Immature natural killer cell (primary cell): ENCODE measurements at regions not wholly inside any gene's neighbourhood (a gene's known extent, or its start where the extent isn't known, plus 50 kb on each side); places are given as distances from the start of the nearest gene placed in this dataset.

Experiments used
- DNase-seq, 3 donors: peaks; one replicate each; pipeline ENCODE4 v3.0.0; 2022; ENCODE audit warnings: mixed read lengths in 1 of 3
- H3K27ac Mint-ChIP-seq, 6 donors: one replicate each; pipeline ENCODE4 v1.8.0; 2020; ENCODE audit warnings: mixed read lengths in 6 of 6, mild to moderate bottlenecking in 5 of 6, inconsistent platforms in 4 of 6, moderate library complexity in 3 of 6
- H3K27me3 Mint-ChIP-seq, 3 donors: one replicate each; pipeline ENCODE4 v1.8.0; 2020 to 2021; ENCODE audit warnings: low read depth in 3 of 3, mild to moderate bottlenecking in 3 of 3, mixed read lengths in 3 of 3, moderate library complexity in 3 of 3, inconsistent platforms in 1 of 3
- H3K36me3 Mint-ChIP-seq, 3 donors: one replicate each; pipeline ENCODE4 v1.8.0; 2020; ENCODE audit warnings: mixed read lengths in 3 of 3, inconsistent platforms in 2 of 3, mild to moderate bottlenecking in 2 of 3
- H3K4me1 Mint-ChIP-seq, 2 donors: one replicate each; pipeline ENCODE4 v1.8.0; 2020; ENCODE audit warnings: inconsistent platforms in 2 of 2, mild to moderate bottlenecking in 2 of 2, mixed read lengths in 2 of 2, moderate library complexity in 1 of 2
- H3K4me3 Mint-ChIP-seq, 5 donors: one replicate each; pipeline ENCODE4 v1.8.0; 2020; ENCODE audit warnings: mild to moderate bottlenecking in 5 of 5, mixed read lengths in 5 of 5, inconsistent platforms in 3 of 5, moderate library complexity in 3 of 5
- H3K9me3 Mint-ChIP-seq, 6 donors: one replicate each; pipeline ENCODE4 v1.8.0; 2020; ENCODE audit warnings: mild to moderate bottlenecking in 6 of 6, mixed read lengths in 6 of 6, inconsistent platforms in 4 of 6, moderate library complexity in 3 of 6

GRCh38 chr1:110816945-110817344 is 56.0 kb upstream of the CD53 start:
- Mint-ChIP-seq H3K27ac (no peak overlapping the region), H3K4me3 (no peak overlapping the region), H3K4me1 (no peaks in the 10 kb centered on the region), H3K36me3 (no peaks in the 10 kb centered on the region), H3K27me3 (peaks cover under 1 to 5% (median 2%) of the 10 kb centered on the region in 3 donors), H3K9me3 (peaks cover 0 to 1% (median 0%) of the 10 kb centered on the region in 6 donors)
- no peak for DNase-seq

DNA sequence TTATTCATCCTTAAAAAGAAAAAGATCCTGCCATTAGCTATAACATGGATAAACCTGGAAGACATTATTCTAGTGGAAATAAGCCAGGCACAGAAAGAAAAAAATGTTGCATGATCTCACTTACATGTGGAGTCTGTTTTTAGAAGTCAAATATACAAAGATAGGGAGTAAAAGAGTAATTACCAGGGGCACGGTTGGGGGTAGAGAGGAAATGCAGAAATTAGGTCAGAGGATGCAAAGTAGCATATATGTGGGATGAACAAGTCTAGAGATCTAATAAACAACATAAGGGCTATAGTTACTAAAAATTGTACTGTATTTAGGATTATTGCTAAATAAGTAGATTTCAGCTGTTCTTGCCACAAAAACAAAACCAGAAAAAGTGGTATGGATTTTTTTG is 61.4 kb upstream of the CD53 start:
- no peak for DNase-seq
- Mint-ChIP-seq H3K4me1 (no peaks in the 10 kb centered on the region), H3K9me3 (peaks cover 0 to 6% (median 0%) of the 10 kb centered on the region in 6 donors), H3K27ac (no peak overlapping the region), H3K27me3 (peaks cover 2 to 7% (median 7%) of the 10 kb centered on the region in 3 donors), H3K4me3 (no peak overlapping the region), H3K36me3 (no peaks in the 10 kb centered on the region)

DNA sequence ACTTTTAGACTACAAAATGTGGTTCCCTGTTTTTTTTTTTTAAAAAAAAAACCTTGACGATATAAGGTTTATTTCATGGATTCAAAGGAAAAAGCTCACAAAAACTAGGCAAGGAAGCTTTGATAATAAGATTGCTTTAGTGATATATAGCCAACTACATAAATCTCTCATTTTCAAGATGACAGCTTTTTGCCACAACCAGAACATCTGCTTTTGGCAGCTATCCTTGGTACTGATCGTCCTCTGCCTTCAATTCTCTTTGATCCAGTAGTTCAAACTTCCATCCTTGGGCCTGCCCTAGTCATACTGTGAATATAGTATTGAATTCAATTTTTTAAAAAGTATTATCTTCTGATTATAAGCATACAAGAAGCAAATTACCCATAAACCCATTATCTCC is 72.9 kb upstream of the CD53 start:
- peaks cover 0 to 6% (median 4%) of the 10 kb centered on the region in 6 donors for H3K9me3 Mint-ChIP-seq
- no peak overlapping the region for H3K4me3 Mint-ChIP-seq
- no peak for DNase-seq
- peaks cover 3 to 12% (median 4%) of the 10 kb centered on the region in 3 donors for H3K36me3 Mint-ChIP-seq
- H3K27ac Mint-ChIP-seq, result no peak overlapping the region
- no peaks in the 10 kb centered on the region for H3K4me1 Mint-ChIP-seq
- peaks cover 2 to 8% (median 6%) of the 10 kb centered on the region in 3 donors for H3K27me3 Mint-ChIP-seq

DNA sequence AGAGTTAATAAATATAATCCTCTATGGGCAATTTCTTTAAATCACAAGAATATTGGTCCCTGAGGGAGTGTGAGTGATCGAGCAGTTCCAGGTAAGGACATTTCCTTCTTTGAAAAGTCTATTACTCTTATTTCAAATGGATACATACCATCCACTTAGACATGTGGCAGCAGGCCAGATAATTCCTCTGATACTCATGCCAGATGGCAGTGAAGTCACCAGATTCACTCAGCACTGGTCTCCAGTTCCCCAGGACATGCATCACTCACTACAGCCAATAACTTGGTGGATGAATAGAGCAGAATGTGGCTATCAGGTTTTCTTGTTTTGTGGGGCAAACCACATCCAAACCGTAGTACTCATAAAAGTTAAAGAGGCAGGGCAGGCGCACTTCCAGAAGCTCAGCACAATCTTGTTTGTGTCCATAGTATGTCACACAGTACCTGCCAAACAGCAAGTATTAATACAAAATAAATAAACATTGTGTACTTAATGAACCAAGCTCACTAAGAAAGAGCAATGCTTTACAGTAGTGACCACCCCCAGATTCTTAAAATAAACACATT is 74.2 kb upstream of the CD53 start:
- Mint-ChIP-seq H3K9me3 (peaks cover 0 to 6% (median 4%) of the 10 kb centered on the region in 6 donors), H3K4me3 (no peak overlapping the region), H3K36me3 (peaks cover 3 to 12% (median 4%) of the 10 kb centered on the region in 3 donors), H3K27ac (no peak overlapping the region), H3K4me1 (no peaks in the 10 kb centered on the region), H3K27me3 (peaks cover 2 to 10% (median 3%) of the 10 kb centered on the region in 3 donors)
- DNase-seq, result no peak

- H3K4me3 Mint-ChIP-seq, result no peak overlapping the region
- H3K27ac Mint-ChIP-seq, result no peak overlapping the region
- H3K4me1 Mint-ChIP-seq, result peaks cover 24 to 41% of the 10 kb centered on the region in 2 donors
- peaks cover 0 to 6% (median 5%) of the 10 kb centered on the region in 3 donors for H3K36me3 Mint-ChIP-seq
- H3K9me3 Mint-ChIP-seq, result peaks cover 2 to 15% (median 5%) of the 10 kb centered on the region in 6 donors
- H3K27me3 Mint-ChIP-seq, result peaks cover 0 to 10% (median 7%) of the 10 kb centered on the region in 3 donors
- DNase-seq, result no peak
These were observed 84.3 kb upstream of the CD53 start for GRCh38 chr1:110788673-110789072.

GRCh38 chr1:110787328-110788071 is 85.4 kb upstream of the CD53 start:
- H3K27ac Mint-ChIP-seq, result peak overlapping the region in 5 of 6 donors; percentile 5 to 68 (median 59)
- peak; percentile 23 to 41 (median 29) for DNase-seq
- H3K9me3 Mint-ChIP-seq, result peaks cover 2 to 15% (median 5%) of the 10 kb centered on the region in 6 donors
- peaks cover 24 to 41% of the 10 kb centered on the region in 2 donors for H3K4me1 Mint-ChIP-seq
- H3K4me3 Mint-ChIP-seq, result peak overlapping the region; percentile 13 to 76 (median 68)
- H3K27me3 Mint-ChIP-seq, result peaks cover 0 to 10% (median 7%) of the 10 kb centered on the region in 3 donors
- H3K36me3 Mint-ChIP-seq, result peaks cover 0 to 6% (median 5%) of the 10 kb centered on the region in 3 donors

DNA sequence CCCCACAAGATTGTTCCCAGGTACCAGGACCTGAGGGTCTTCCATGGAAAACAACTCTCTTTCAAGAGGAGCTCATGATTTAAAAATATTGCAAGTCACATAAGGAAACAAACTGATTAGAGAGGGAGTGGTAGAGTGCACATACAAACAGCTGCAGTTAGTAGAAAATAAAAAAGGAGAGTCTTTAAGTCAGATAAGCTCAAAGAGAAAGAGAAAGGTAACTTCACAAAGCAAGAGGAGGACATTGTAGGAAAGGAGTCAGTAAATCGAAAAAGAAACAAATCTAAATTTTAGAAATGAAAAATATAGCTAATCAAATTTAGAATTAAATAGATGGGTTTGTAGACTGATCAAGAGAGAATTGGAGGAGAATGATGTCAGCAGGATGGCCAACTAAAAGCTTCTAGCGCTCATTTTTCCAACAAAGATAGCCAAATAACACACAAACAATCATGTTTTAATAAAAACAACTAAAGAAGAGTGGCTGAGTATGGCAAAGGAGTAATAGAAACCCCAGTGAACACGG is 86.1 kb upstream of the CD53 start:
- H3K36me3 Mint-ChIP-seq, result peaks cover 0 to 6% (median 5%) of the 10 kb centered on the region in 3 donors
- no peak for DNase-seq
- peak overlapping the region; percentile 13 to 76 (median 68) for H3K4me3 Mint-ChIP-seq
- peaks cover 0 to 10% (median 7%) of the 10 kb centered on the region in 3 donors for H3K27me3 Mint-ChIP-seq
- peak overlapping the region in 3 of 6 donors; percentile 9 to 68 (median 59) for H3K27ac Mint-ChIP-seq
- H3K4me1 Mint-ChIP-seq, result peaks cover 24 to 41% of the 10 kb centered on the region in 2 donors
- H3K9me3 Mint-ChIP-seq, result peaks cover 2 to 15% (median 5%) of the 10 kb centered on the region in 6 donors

DNA sequence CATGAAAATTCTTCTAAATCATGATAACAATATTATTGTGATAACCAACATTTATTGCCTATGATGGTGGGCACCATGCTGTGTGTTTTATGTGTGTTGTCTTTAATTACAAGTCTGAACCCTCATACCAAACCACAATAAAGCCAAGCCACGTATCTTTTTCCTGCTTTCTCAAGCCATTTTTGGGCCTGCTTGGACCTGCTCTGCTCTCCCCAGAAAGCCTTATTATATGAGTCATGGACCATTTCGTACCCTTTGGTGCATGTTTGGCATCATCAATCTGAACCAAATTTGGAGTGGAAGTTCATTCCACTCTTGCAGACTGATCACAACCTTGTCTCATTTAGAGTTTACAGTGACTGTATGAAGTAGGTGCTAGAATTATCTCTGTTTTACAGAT is 87.3 kb upstream of the CD53 start:
- Mint-ChIP-seq H3K9me3 (peaks cover 2 to 15% (median 5%) of the 10 kb centered on the region in 6 donors), H3K4me3 (no peak overlapping the region), H3K27ac (no peak overlapping the region), H3K36me3 (peaks cover 0 to 6% (median 5%) of the 10 kb centered on the region in 3 donors), H3K4me1 (peaks cover 27 to 44% of the 10 kb centered on the region in 2 donors), H3K27me3 (peaks cover 0 to 10% (median 7%) of the 10 kb centered on the region in 3 donors)
- no peak for DNase-seq

- Mint-ChIP-seq H3K4me3 (no peak overlapping the region), H3K9me3 (peaks cover 2 to 15% (median 5%) of the 10 kb centered on the region in 6 donors), H3K4me1 (peaks cover 28 to 46% of the 10 kb centered on the region in 2 donors)
These were observed 87.9 kb upstream of the CD53 start for GRCh38 chr1:110785055-110785454.

DNA sequence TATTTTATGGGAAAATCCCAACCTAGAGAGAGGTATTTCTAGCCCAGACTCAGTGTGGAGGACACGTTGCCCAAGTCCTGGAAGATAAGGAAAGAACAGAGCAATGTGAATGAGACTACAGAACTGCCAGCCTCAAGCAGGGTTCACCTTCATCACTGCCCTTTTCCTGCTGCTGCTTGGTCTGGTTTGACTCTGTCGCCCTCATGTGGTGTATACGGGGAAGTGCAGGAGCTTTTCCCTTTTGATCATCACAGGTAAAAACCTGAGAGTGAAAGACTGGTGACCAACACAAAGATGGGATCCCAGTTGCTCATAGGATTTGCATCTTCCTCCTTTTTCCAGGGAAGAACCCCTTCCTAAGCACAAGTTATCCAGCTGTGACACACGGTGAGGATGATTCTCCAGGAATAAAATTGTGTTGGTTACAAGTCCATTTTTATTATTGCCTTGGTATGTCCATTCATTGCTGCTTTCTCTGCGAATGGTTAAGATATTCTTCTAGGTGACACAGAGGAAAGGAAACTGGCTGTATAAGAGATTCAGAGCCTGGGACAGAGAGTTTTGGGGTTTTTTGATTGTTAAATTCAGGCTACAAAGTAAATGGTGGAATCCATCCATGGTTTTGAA is 89.5 kb upstream of the CD53 start:
- H3K4me1 Mint-ChIP-seq, result peaks cover 28 to 44% of the 10 kb centered on the region in 2 donors
- peaks cover 0 to 3% (median 0%) of the 10 kb centered on the region in 6 donors for H3K9me3 Mint-ChIP-seq
- H3K4me3 Mint-ChIP-seq, result no peak overlapping the region
- DNase-seq, result peak; percentile 56 to 67 (median 62)
- H3K36me3 Mint-ChIP-seq, result no peaks in the 10 kb centered on the region
- peaks cover 0 to 14% (median 9%) of the 10 kb centered on the region in 3 donors for H3K27me3 Mint-ChIP-seq
- no peak overlapping the region for H3K27ac Mint-ChIP-seq

More at GRCh38 chr1:110785055-110785454, 87.9 kb upstream of the CD53 start:
- Mint-ChIP-seq H3K27ac (no peak overlapping the region), H3K27me3 (peaks cover 0 to 10% (median 7%) of the 10 kb centered on the region in 3 donors), H3K36me3 (peaks cover 0 to 6% (median 5%) of the 10 kb centered on the region in 3 donors)
- no peak for DNase-seq

- Mint-ChIP-seq H3K27ac (no peak overlapping the region), H3K9me3 (no peaks in the 10 kb centered on the region), H3K4me1 (peaks cover 11 to 25% of the 10 kb centered on the region in 2 donors), H3K4me3 (no peak overlapping the region), H3K36me3 (no peaks in the 10 kb centered on the region), H3K27me3 (peaks cover 0 to 14% (median 9%) of the 10 kb centered on the region in 3 donors)
- no peak for DNase-seq
These were observed 91.4 kb upstream of the CD53 start for GRCh38 chr1:110781525-110781924.

DNA sequence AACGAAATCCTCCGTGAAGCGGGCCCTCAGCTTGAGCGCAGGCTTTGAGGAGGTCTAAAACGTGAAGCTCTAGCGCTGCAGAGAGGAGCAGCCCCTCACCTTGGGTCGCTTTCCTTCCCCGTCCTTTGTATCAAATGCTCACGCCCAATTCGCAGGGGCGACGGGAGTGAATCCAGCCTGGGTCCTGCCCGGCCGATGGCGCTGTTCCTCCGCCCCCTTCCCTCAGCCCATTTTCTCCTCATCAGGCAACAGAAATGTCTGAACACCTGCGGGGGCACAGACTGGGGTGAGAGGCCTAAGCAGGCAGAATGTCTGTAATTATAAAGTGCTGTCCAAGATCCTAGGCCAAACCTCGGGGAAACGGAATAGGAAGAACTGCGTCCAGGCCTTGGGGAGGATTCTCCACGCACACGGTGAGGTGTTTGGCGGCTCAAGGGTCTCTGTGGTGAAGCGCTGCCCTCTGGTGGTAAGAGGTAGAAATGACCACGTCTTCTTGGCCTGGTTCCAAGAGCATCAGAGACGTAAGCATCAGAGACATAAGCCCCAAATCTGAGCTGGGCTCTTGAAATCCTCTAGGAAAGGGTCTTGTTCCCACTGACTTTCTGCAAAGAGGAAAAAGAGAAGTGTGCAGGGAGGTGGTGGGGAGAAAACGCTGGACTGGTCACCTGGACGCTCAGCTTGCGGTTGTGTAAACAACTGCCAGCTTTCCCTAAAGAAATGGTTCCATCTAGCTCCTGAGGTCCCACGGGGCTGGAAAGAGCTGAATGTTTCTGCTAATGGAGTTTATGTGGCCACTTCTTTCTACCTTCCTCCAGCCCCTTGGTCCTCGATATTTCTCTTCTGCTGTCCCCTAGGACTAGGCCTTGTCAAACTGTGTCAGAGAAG is 92.1 kb upstream of the CD53 start:
- no peaks in the 10 kb centered on the region for H3K9me3 Mint-ChIP-seq
- H3K27ac Mint-ChIP-seq, result no peak overlapping the region
- peak; percentile 62 to 71 (median 64) for DNase-seq
- peaks cover 0 to 17% (median 9%) of the 10 kb centered on the region in 3 donors for H3K27me3 Mint-ChIP-seq
- no peaks in the 10 kb centered on the region for H3K36me3 Mint-ChIP-seq
- no peak overlapping the region for H3K4me3 Mint-ChIP-seq
- H3K4me1 Mint-ChIP-seq, result peaks cover 5 to 18% of the 10 kb centered on the region in 2 donors

- no peak overlapping the region for H3K4me3 Mint-ChIP-seq
- DNase-seq, result no peak
- no peaks in the 10 kb centered on the region for H3K9me3 Mint-ChIP-seq
- peaks cover 3 to 17% (median 7%) of the 10 kb centered on the region in 3 donors for H3K27me3 Mint-ChIP-seq
- H3K4me1 Mint-ChIP-seq, result peaks cover 4 to 6% of the 10 kb centered on the region in 2 donors
- no peaks in the 10 kb centered on the region for H3K36me3 Mint-ChIP-seq
- H3K27ac Mint-ChIP-seq, result no peak overlapping the region
These were observed 93.3 kb upstream of the CD53 start for GRCh38 chr1:110779636-110780035.
